Colon (tissue), 2 donors: ENCODE measurements at regions not wholly inside any gene's neighbourhood (a gene's known extent, or its start where the extent isn't known, plus 50 kb on each side); places are given as distances from the start of the nearest gene placed in this dataset.

Experiments used
- FAIRE-seq: peaks from 2 replicates; lab custom pipeline; 2012; peaks lifted over from hg19 to GRCh38; lab: Jason Lieb, UNC
- donor health status: control.
- donor health status: control.

DNA sequence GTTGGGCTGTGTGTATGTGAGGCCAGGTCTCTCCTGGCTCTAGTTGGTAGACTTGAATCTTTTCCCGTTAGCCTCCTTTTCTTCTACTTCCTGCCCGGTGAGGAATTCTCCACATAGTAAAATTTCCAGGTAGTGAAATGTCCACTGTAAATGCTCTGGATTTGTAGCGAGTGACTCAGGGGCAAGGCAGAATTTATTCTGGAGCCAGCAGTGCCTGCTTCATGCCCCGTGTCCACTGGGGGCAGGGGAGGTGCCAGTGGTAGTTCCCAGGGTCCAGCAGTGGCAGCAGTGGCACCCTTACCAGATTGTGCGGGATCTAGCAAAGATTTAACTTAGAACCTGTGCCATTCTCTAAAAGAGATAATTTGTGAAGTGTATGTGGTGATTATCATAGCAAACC, 74.5 kb upstream of the USP24 start:
- no peak for FAIRE-seq

DNA sequence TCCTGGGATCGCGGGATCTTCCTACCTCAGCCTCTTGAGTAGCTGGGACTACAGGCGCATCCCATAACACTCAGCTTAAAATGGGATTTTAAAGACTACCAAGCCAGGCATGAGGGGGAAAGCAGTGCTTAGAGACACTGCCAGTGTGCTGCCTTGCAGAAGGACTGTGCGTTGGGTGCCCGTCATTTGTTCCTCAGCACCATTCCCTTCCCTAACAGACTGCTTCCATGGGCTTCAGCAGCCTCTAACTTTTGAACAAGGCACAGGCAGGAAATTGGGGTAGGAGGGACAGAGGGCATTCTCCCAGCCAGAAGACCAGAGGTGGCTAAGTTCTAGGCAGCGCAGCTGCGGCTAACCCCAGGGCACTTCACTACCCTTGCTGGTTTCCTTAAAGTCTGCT, 73.9 kb upstream of the USP24 start:
- no peak for FAIRE-seq

DNA sequence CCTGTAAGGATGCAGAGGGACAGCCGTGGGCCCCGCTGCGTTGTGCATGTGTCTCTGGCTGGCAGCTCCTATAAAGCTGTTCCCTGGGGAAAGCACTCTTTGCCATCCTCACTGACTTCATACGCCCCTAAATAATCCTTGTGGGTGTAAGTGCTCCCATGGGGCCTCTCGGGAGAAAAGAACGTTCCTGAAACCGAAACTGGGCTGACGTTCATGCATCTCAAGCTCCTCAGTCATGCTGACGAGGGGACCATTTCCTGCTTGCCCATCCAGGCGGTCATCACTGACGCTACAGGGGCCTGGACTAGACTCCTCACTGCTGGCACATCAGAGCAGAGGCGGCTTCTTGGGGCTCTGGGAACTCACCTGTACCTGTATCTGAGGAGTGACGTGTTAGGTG, 73.1 kb upstream of the USP24 start:
- FAIRE-seq, result no peak

DNA sequence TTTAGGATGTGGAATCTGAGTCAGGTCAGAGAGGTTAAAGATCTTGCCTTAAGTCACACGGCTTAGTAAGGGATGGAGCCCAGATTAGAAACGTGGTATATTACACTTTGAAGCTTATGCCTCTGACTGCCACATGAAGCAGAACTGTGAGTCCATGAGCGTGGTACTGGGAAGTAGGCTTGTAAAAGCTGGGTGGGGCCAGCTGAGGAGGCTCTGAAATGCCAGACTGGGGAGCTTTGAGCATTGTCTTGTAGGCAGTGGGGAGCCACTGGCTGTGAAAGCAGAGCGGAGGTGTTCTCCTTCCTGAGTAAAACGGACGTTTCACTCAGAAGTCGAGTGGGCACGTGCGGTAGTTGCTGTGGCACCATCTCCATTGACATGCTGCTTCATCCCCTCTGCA, 72.6 kb upstream of the USP24 start:
- no peak for FAIRE-seq

DNA sequence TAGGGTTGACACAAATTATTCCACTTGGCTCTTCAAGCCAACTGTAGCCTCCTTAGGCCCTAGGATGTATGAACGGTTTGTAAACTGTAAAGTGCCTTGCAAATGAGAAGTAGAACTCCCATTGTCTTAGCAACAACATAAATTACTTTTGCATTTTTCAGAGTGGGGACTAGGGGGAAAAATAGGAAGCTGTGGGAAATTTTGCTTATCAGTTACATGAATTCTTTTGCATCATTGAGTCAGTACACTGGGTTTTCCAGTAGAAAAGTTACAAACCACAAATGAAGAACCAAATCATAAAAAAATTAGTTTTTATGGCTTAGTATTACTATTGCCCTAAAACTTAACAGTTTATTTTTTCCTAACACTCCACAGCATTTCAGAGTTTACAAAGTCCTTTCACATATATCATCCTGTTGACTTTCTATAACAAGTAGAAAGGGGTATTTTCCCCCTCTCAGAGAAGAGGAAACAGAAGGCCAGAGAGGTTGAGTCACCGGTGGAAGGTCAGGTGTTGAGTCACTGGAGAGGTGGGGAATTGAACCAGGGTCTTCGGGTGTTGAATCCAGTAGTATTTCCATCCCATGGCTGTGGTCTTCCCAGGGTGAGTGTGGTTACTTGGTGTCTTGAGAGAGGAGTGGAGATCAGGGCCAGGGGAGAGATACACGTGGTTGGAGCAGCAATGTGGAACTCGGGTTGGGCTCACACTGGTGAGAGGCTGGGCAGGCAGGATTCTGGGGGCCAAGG, 71.9 kb upstream of the USP24 start:
- FAIRE-seq, result no peak

DNA sequence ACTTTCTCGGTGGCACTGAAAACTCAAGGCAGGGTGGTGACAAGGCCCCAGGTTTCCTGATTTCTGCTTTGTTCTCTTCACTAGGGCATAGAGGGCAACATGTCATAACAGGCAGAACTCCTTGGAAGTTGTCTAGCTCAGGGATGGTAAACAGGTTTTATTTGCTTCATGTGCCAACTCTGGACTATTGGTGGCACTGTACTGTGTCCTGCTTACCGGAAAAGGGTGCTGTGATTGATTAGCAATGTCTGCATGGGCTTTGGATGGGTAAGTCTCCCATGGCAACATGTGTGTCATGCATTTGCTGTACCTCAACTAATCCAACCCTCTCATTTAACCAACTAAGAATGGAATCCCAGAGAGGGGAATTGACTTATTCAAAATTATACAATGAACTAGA, 70.7 kb upstream of the USP24 start:
- no peak for FAIRE-seq

DNA sequence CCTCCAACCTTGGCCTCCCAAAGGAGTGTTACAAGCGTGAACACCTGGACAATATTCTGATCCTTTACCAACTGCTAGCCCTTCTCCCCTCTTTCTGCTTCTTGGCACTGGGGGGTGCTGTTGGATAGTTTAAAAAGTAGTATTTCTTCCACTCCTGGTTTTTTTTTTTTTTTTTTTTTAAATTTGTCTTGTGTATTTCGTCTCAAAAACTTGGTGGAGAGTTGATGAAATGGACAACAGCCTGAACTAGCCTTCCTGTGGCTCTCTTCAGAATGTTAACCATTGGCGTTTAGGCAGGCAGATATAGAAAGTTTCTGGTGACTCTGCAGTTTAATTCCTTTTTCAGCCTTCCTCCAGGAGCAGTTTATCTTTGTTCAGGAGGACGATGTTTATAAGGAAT, 69.7 kb upstream of the USP24 start:
- FAIRE-seq, result no peak

DNA sequence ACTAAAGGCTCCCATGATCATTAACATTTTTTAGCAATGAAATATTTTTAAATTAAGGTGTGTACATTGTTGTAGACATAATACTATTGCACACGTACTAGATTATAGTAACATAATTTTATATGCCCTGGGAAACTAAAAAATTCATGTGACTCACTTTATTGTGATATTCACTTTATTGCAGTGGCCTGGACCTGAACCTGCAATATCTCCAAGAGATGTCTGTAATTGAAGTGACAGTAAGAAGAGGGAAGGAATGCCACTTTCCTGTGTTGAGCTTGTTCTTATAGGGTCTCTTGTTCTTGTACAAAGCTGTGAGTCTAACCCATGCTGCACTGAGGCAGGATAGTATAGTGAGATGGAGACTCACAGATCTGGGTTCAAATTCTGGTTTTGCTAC, 66.9 kb upstream of the USP24 start:
- no peak for FAIRE-seq

DNA sequence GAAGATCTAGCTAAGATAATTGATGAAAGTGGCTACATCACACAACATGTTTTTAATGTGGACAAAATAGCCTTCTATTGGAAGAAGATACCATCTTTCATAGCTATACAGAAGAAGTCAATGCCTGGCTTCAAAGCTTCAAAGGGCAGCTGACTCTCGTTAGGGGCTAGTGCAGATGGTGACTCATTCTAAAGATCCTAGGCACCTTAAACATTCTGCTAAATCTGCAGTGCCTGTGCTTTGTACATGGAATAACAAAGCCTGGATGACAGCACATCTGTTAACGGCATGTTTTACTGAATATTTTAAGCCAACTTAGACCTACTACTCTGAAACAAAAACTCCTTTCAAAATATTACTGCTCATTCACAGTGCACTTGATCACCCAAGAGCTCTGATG, 65.6 kb upstream of the USP24 start:
- no peak for FAIRE-seq

DNA sequence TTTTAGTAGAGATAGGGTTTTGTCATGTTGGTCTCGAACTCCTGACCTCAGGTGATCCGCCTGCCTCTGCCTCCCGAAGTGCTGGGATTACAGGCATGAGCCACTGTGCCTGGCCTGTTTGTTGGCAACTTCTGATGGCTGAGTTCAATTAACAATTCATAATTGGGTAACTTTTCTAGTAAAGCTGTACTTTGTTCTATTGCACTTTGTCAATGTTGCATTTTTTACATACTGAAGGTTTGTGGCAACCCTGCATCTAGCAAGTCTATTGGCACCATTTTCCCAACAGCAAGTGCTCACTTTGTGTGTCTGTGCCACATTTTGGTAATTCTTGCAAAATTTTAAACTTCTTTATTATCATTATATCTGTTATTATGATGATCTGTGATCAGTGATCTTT, 64.5 kb upstream of the USP24 start:
- no peak for FAIRE-seq

DNA sequence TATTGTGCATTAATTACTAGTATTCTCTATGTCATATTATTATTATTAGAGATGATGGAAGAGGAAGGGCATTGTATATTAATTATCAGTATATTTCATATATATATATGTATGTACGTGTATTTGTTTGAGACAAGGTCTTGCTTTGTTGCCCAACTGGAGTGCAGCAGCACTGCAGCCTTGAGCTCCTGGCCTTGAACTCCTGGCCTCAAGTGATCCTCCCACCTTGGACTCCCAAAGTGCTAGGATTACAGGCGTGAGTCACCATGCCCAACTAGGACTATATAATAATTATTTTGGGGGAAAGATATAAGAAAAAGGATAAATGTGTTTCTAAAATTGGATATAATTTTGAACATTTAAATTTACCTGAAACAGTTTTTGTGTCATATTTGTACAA, 63.2 kb upstream of the USP24 start:
- no peak for FAIRE-seq

DNA sequence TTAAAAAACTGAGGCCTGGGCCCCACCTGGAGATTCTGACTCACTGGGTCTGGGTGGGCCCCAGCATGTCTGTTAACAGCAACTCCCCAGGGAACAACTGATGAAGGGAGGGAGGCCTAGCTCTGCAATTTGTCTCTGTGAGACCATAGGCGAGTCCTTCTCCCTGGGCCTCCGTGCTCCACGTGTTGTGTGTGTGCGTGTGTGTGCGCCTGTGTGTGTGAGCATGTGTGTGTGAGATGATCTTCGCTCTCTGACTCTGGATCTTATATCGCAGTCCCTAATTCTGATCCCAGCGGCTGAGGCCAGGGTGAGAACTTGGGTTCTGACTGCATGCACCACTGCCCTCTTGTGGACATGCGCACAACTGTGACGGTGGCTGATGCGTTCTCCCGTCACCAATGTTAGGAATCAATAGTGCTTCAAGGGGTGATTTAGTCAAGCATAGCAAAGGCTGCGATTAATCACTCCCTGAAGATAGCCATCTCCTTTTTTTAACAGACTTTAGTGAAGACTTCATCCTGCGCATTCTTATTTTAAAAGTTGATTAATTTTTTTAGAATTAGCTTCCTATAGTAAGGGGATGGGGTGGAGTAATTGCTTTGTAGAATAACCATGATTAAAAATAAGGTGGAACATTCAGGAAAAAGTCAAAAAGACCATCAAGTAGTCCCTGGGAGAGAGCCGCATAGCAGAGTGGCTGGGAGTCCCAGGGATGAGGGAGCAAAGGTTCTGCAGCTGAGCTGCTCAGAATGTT, 62.4 kb upstream of the USP24 start:
- no peak for FAIRE-seq

DNA sequence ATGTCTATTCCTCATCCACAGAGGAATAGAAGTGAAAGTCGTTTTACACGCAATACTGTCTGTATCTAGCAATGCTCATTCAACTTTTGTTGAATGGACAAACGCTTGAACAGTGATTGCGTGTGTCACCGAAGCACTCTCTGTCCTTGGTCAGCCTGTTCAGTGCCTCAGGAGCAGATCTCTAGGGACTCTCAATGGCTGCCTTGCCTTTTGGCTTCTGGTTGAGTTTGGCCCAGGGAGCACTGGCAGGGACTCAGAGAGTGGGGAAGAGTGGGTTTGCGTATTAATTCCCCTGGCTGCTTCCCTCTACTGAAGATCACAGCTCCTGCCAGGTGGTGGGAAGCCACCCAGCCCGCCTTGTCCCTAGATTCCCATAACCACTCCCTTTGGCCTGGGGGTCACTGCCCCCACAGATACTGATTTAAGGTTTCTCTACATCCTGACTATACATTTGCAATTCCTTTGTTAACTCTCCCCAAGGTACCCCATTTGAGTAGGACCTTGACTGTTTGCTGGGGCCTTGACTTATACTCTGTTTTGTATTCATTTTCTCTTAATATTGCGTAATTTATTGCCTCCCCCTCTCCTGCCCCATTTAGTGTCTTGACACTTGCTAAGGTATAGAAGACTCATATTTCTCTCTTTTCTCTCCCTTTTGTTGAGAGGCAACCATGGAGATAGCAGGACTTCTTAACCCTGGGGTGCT, 61.7 kb upstream of the USP24 start:
- FAIRE-seq, result no peak

DNA sequence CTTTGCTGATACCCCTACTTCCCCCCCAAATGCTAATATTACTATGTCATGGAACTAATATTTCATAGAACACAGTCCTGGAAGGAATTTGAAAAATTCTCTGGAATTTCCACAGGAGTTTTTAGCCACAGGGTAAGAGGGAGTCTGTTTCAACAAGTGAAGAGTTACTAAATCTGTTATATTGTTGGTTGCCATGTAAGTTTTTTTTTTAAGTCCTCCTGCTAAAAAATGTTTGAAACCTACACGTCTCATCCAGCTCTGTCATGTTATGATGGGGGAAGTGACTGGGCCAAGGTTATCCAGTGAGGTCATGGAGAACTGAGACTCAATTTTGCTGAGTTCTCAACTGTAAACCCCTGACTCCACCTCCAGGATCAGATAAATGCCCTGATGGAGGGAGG, 60.8 kb upstream of the USP24 start:
- no peak for FAIRE-seq

DNA sequence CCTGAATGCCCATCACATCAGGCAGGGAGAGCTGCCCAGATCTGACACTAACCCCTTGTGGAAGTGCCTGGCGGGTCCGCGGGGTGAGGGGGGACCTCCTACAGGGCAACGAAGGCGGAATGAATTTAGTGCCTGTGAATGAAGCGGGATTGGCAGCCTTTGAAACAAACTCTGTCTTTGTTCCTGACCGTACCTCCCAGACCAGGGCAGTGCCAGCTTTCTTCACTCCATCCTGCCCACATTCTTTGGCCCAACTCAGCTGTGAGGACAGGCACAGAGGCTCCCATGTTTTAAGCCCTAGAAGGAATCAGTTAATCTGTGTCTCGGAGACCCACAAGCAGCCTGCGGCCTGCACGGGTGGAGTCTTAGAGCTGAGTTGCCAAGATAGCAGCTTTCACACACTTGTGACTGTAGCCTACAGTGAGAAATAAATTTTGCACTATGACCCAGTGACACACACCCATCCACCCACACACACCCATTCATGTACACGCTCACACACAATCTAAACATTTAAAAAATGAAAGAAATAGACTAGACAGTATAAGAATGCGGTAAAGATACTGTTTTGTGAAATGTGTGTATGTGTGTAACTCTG, 60.1 kb upstream of the USP24 start:
- FAIRE-seq, result no peak

DNA sequence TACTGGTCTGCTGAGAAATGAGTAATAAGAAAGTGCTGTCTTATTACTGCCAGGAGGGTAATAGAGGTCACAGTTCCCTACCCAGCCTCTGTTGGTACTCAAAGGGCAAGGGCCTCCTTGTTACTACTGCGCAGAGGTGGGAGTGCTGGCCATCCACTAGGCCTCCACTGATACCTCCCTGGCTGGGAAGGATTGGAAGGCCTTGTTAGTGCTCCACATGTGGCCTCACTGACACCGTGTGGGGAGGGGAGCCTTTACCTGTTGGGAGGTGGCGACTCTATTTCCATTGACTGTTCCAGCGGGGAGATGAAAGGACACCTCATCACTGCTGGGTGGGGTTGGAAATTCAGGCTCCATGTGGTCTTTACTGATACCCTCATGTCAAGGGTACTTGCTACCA, 57.8 kb upstream of the USP24 start:
- no peak for FAIRE-seq
